HFFc6 (cell line): ENCODE measurements at regions not wholly inside any gene's neighbourhood (a gene's known extent, or its start where the extent isn't known, plus 50 kb on each side); places are given as distances from the start of the nearest gene placed in this dataset.

Source experiments
- DNase-seq: peaks from one replicate; pipeline ENCODE4 v3.0.0-alpha.2; 2018
- H3K27ac Mint-ChIP-seq: 2 replicates; pipeline ENCODE4 v1.8.0; 2020; ENCODE audit warnings: mild to moderate bottlenecking, mixed read lengths
- H3K27me3 Mint-ChIP-seq: 2 replicates; pipeline ENCODE4 v1.8.0; 2021; ENCODE audit warnings: mild to moderate bottlenecking, moderate library complexity, mixed read lengths; ENCODE audit not compliant: insufficient read depth
- H3K36me3 Mint-ChIP-seq: 2 replicates; pipeline ENCODE4 v1.8.0; 2021; ENCODE audit warnings: low read depth, mixed read lengths
- H3K4me1 Mint-ChIP-seq: 2 replicates; pipeline ENCODE4 v1.8.0; 2020; ENCODE audit warnings: low read depth, mixed read lengths
- H3K4me3 Mint-ChIP-seq: 2 replicates; pipeline ENCODE4 v1.8.0; 2020; ENCODE audit warnings: mild to moderate bottlenecking, moderate library complexity, mixed read lengths
- H3K9me3 Mint-ChIP-seq: 2 replicates; pipeline ENCODE4 v1.8.0; 2020; ENCODE audit warnings: mild to moderate bottlenecking, mixed read lengths
- CTCF ChIP-seq: fragments of 200-600 bp; sonication (generic); IDR thresholded peaks from 2 replicates; pipeline ENCODE4 v1.5.0; 2021; ENCODE audit warnings: antibody characterized with exemption, mild to moderate bottlenecking

- Mint-ChIP-seq H3K4me3 (no peak overlapping the region), H3K4me1 (no peaks in the 10 kb centered on the region), H3K27me3 (peaks cover 4% of the 10 kb centered on the region; the same call in 1 of the 2 replicates), H3K27ac (no peak overlapping the region), H3K36me3 (no peaks in the 10 kb centered on the region), H3K9me3 (peaks cover 7% of the 10 kb centered on the region; the same call in 1 of the 2 replicates)
- no peak for TF ChIP-seq CTCF
- no peak for DNase-seq
Observed at GRCh38 chr2:235314371-235314930, 179.4 kb upstream of the AGAP1 start.

- DNase-seq, result no peak
- no peak for TF ChIP-seq CTCF
- H3K27ac Mint-ChIP-seq, result no peak overlapping the region
- H3K9me3 Mint-ChIP-seq, result peaks cover 4% of the 10 kb centered on the region; the same call in 1 of the 2 replicates
- no peak overlapping the region for H3K4me3 Mint-ChIP-seq
- peaks cover 14% of the 10 kb centered on the region for H3K27me3 Mint-ChIP-seq
- no peaks in the 10 kb centered on the region for H3K36me3 Mint-ChIP-seq
- no peaks in the 10 kb centered on the region for H3K4me1 Mint-ChIP-seq
Observed at GRCh38 chr2:235319095-235319494, 174.7 kb upstream of the AGAP1 start.

- no peak for DNase-seq
- Mint-ChIP-seq H3K36me3 (no peaks in the 10 kb centered on the region), H3K27ac (no peak overlapping the region), H3K27me3 (peaks cover 14% of the 10 kb centered on the region), H3K9me3 (no peaks in the 10 kb centered on the region; the same call in 1 of the 2 replicates), H3K4me3 (no peak overlapping the region), H3K4me1 (no peaks in the 10 kb centered on the region)
- TF ChIP-seq CTCF, result no peak
Observed at GRCh38 chr2:235320326-235320725, 173.5 kb upstream of the AGAP1 start.

- Mint-ChIP-seq H3K4me1 (no peaks in the 10 kb centered on the region; the same call in 1 of the 2 replicates), H3K27ac (no peak overlapping the region), H3K4me3 (no peak overlapping the region), H3K9me3 (peaks cover 3% of the 10 kb centered on the region; the same call in 1 of the 2 replicates), H3K27me3 (peaks cover 17% of the 10 kb centered on the region), H3K36me3 (no peaks in the 10 kb centered on the region)
- no peak for DNase-seq
- no peak for TF ChIP-seq CTCF
Observed at GRCh38 chr2:235324324-235324723, 169.5 kb upstream of the AGAP1 start.

GRCh38 chr2:235325151-235325550, 168.7 kb upstream of the AGAP1 start:
- no peak for DNase-seq
- Mint-ChIP-seq H3K27ac (no peak overlapping the region), H3K4me1 (no peaks in the 10 kb centered on the region; the same call in 1 of the 2 replicates), H3K36me3 (no peaks in the 10 kb centered on the region), H3K27me3 (peaks cover 14% of the 10 kb centered on the region), H3K9me3 (peaks cover 3% of the 10 kb centered on the region; the same call in 1 of the 2 replicates), H3K4me3 (no peak overlapping the region)
- TF ChIP-seq CTCF, result no peak
